DMS153 treated with DMSO at 0.1 percent for 48 hours (cell line): ENCODE measurements at regions not wholly inside any gene's neighbourhood (a gene's known extent, or its start where the extent isn't known, plus 50 kb on each side); places are given as distances from the start of the nearest gene placed in this dataset.

Experiments
- DNase-seq: peaks from one replicate; lab custom pipeline; 2025; ENCODE audit not compliant: unreplicated experiment; lab: John Stamatoyannopoulos, UW

- no peak for DNase-seq
Measured at GRCh38 chr9:80061940-80062339, 490.2 kb downstream of the TLE4 start.

GRCh38 chr9:80061096-80061495 lies 489.3 kb downstream of the TLE4 start:
- DNase-seq = no peak

GRCh38 chr9:80059979-80060378 lies 488.2 kb downstream of the TLE4 start:
- no peak for DNase-seq

GRCh38 chr9:80059191-80059590 lies 487.4 kb downstream of the TLE4 start:
- DNase-seq = no peak

GRCh38 chr9:80052830-80053229 lies 481.1 kb downstream of the TLE4 start:
- DNase-seq = no peak

- no peak for DNase-seq
Measured at GRCh38 chr9:80049096-80049782, 477.5 kb downstream of the TLE4 start.

- no peak for DNase-seq
Measured at GRCh38 chr9:80046481-80046880, 474.7 kb downstream of the TLE4 start.

- DNase-seq = no peak
Measured at GRCh38 chr9:80041821-80042220, 470.1 kb downstream of the TLE4 start.

GRCh38 chr9:80040457-80040856 lies 468.7 kb downstream of the TLE4 start:
- no peak for DNase-seq

- no peak for DNase-seq
Measured at GRCh38 chr9:80030801-80031200, 459.0 kb downstream of the TLE4 start.

GRCh38 chr9:80028501-80028900 lies 456.7 kb downstream of the TLE4 start:
- DNase-seq = no peak

- no peak for DNase-seq
Measured at GRCh38 chr9:80025796-80026520, 454.2 kb downstream of the TLE4 start.

GRCh38 chr9:80025131-80025530 lies 453.4 kb downstream of the TLE4 start:
- no peak for DNase-seq

- no peak for DNase-seq
Measured at GRCh38 chr9:80020530-80020929, 448.8 kb downstream of the TLE4 start.

GRCh38 chr9:80020056-80020455 lies 448.3 kb downstream of the TLE4 start:
- DNase-seq = no peak

GRCh38 chr9:80013891-80014290 lies 442.1 kb downstream of the TLE4 start:
- DNase-seq = no peak

GRCh38 chr9:80012557-80013330 lies 441.0 kb downstream of the TLE4 start:
- DNase-seq = no peak

- no peak for DNase-seq
Measured at GRCh38 chr9:80009204-80009603, 437.4 kb downstream of the TLE4 start.

- no peak for DNase-seq
Measured at GRCh38 chr9:80004714-80005113, 432.9 kb downstream of the TLE4 start.

GRCh38 chr9:79990536-79990935 lies 418.8 kb downstream of the TLE4 start:
- DNase-seq = no peak

- DNase-seq = no peak
Measured at GRCh38 chr9:79989079-79989478, 417.3 kb downstream of the TLE4 start.

- no peak for DNase-seq
Measured at GRCh38 chr9:79988126-79988525, 416.4 kb downstream of the TLE4 start.
